HG02623 (cell line): ENCODE measurements at regions not wholly inside any gene's neighbourhood (a gene's known extent, or its start where the extent isn't known, plus 50 kb on each side); places are given as distances from the start of the nearest gene placed in this dataset.

ENCODE experiments used
- ATAC-seq: cut with Tn5 transposase; IDR thresholded peaks from one replicate; pipeline ENCODE4 v1.9.1; 2021; ENCODE audit warnings: moderate library complexity; ENCODE audit not compliant: unreplicated experiment

GRCh38 chr10:32174349-32174893 lies 118.2 kb upstream of the KIF5B start:
- no peak for ATAC-seq

- no peak for ATAC-seq
These were observed 115.0 kb upstream of the KIF5B start for GRCh38 chr10:32171204-32171603.

- ATAC-seq, result no peak
These were observed 113.3 kb upstream of the KIF5B start for GRCh38 chr10:32169556-32169955.

- no peak for ATAC-seq
These were observed 111.2 kb upstream of the KIF5B start for GRCh38 chr10:32167450-32167849.

GRCh38 chr10:32166365-32166764 lies 110.1 kb upstream of the KIF5B start:
- no peak for ATAC-seq

- no peak for ATAC-seq
These were observed 107.5 kb upstream of the KIF5B start for GRCh38 chr10:32163762-32164148.

- no peak for ATAC-seq
These were observed 107.0 kb upstream of the KIF5B start for GRCh38 chr10:32163071-32163761.

- ATAC-seq, result no peak
These were observed 105.4 kb upstream of the KIF5B start for GRCh38 chr10:32161586-32161985.

GRCh38 chr10:32160864-32161263 lies 104.6 kb upstream of the KIF5B start:
- ATAC-seq, result no peak

- ATAC-seq, result no peak
These were observed 103.0 kb upstream of the KIF5B start for GRCh38 chr10:32159264-32159663.

GRCh38 chr10:32156031-32156495 lies 99.8 kb upstream of the KIF5B start:
- no peak for ATAC-seq

GRCh38 chr10:32155075-32155516 lies 98.9 kb upstream of the KIF5B start:
- no peak for ATAC-seq

GRCh38 chr10:32153931-32154330 lies 97.7 kb upstream of the KIF5B start:
- no peak for ATAC-seq

GRCh38 chr10:32153252-32153651 lies 97.0 kb upstream of the KIF5B start:
- ATAC-seq, result no peak

- ATAC-seq, result no peak
These were observed 95.6 kb upstream of the KIF5B start for GRCh38 chr10:32151871-32152270.

GRCh38 chr10:32150532-32151101 lies 94.4 kb upstream of the KIF5B start:
- ATAC-seq, result no peak

GRCh38 chr10:32149252-32149955 lies 93.2 kb upstream of the KIF5B start:
- ATAC-seq, result peak; percentile 91

- ATAC-seq, result peak; percentile 21
These were observed 92.6 kb upstream of the KIF5B start for GRCh38 chr10:32148864-32149251.

GRCh38 chr10:32147730-32148129 lies 91.5 kb upstream of the KIF5B start:
- no peak for ATAC-seq

GRCh38 chr10:32146166-32146565 lies 89.9 kb upstream of the KIF5B start:
- no peak for ATAC-seq

GRCh38 chr10:32144817-32145688 lies 88.8 kb upstream of the KIF5B start:
- no peak for ATAC-seq
